Keratinocyte (primary cell): ENCODE measurements at regions not wholly inside any gene's neighbourhood (a gene's known extent, or its start where the extent isn't known, plus 50 kb on each side); places are given as distances from the start of the nearest gene placed in this dataset.
A peak's percentile ranks its signal among the peaks of the same experiment; 100 is the strongest.

Experiments
- DNase-seq: peaks from one replicate; pipeline ENCODE4 v3.0.0-alpha.2; 2011; ENCODE audit warnings: low read depth, missing footprints, low spot score
- FAIRE-seq: peaks from 2 replicates; lab custom pipeline; 2011; peaks lifted over from hg19 to GRCh38; lab: Jason Lieb, UNC
- H2AFZ ChIP-seq: 2 replicates; pipeline ENCODE4 v1.6.0; 2012; ENCODE audit warnings: low read length, control low read depth, inconsistent platforms; ENCODE audit not compliant: control insufficient read depth
- H3K27ac ChIP-seq: 2 replicates; pipeline ENCODE4 v1.5.1; 2011; ENCODE audit warnings: low read length; ENCODE audit not compliant: control insufficient read depth, insufficient read depth
- H3K27me3 ChIP-seq: 3 replicates; pipeline ENCODE4 v1.6.0; 2011; ENCODE audit warnings: low read length; ENCODE audit not compliant: control insufficient read depth, insufficient read depth; ENCODE audit errors: extremely low read depth
- H3K36me3 ChIP-seq, 2 experiments: 2 replicates in 1 of 2; 3 replicates in 1 of 2; pipeline ENCODE4 v1.5.1; 2011; ENCODE audit warnings: low read length in 2 of 2, mild to moderate bottlenecking in 1 of 2; ENCODE audit not compliant: control insufficient read depth in 2 of 2, insufficient read depth in 2 of 2; ENCODE audit errors: extremely low read depth in 1 of 2
- H3K4me1 ChIP-seq: 3 replicates; pipeline ENCODE4 v1.5.1; 2011; ENCODE audit warnings: low read length; ENCODE audit not compliant: control insufficient read depth, insufficient read depth; ENCODE audit errors: extremely low read depth
- H3K4me2 ChIP-seq: 3 replicates; pipeline ENCODE4 v1.6.0; 2011; ENCODE audit warnings: low read depth, low read length; ENCODE audit not compliant: control insufficient read depth, insufficient read depth; ENCODE audit errors: extremely low read depth
- H3K4me3 ChIP-seq, 3 experiments: fragments of 200-600 bp in 1 of 3; sonication (generic) in 1 of 3; 2 replicates in 2 of 3; 3 replicates in 1 of 3; pipeline ENCODE4 v1.5.1; 2011 to 2016; ENCODE audit warnings: low read length in 3 of 3, mild to moderate bottlenecking in 3 of 3, control low read depth in 2 of 3, inconsistent platforms in 1 of 3, low read depth in 1 of 3, mixed read lengths in 1 of 3, mixed run types in 1 of 3, moderate library complexity in 1 of 3; ENCODE audit not compliant: control insufficient read depth in 2 of 3, insufficient read depth in 2 of 3; ENCODE audit errors: extremely low read depth in 1 of 3
- H3K79me2 ChIP-seq: 2 replicates; pipeline ENCODE4 v1.6.0; 2012; ENCODE audit warnings: low read length; ENCODE audit not compliant: control insufficient read depth, insufficient read depth
- H3K9ac ChIP-seq: 3 replicates; pipeline ENCODE4 v1.6.0; 2011; ENCODE audit warnings: low read length; ENCODE audit not compliant: control insufficient read depth, insufficient read depth; ENCODE audit errors: extremely low read depth
- H3K9me1 ChIP-seq: 3 replicates; pipeline ENCODE4 v1.6.0; 2011; ENCODE audit warnings: low read length; ENCODE audit not compliant: control insufficient read depth, insufficient read depth; ENCODE audit errors: extremely low read depth
- H3K9me3 ChIP-seq: 2 replicates; pipeline ENCODE4 v1.5.1; 2012; ENCODE audit warnings: low read depth, low read length; ENCODE audit not compliant: control insufficient read depth
- H4K20me1 ChIP-seq: 3 replicates; pipeline ENCODE4 v1.6.0; 2011; ENCODE audit warnings: low read length; ENCODE audit not compliant: control insufficient read depth, insufficient read depth; ENCODE audit errors: extremely low read depth
- CTCF ChIP-seq, 3 experiments: IDR thresholded peaks in 1 of 3; conservative IDR thresholded peaks in 1 of 3; optimal IDR thresholded peaks in 1 of 3; 2 replicates in 2 of 3; 3 replicates in 1 of 3; pipeline versions ENCODE3 to v1.5.1; 2011; ENCODE audit warnings: low read length in 3 of 3, mild to moderate bottlenecking in 3 of 3, moderate library complexity in 2 of 3, control low read depth in 1 of 3, inconsistent platforms in 1 of 3; ENCODE audit not compliant: insufficient read depth in 2 of 3; ENCODE audit errors: extremely low read depth in 1 of 3
- EZH2 ChIP-seq: IDR thresholded peaks from one replicate; pipeline ENCODE4 v1.6.1; 2012; ENCODE audit warnings: inconsistent platforms, mild to moderate bottlenecking, low read length, moderate library complexity
- dilution Hi-C: fragments of 300-500 bp; cut with MboI; formaldehyde crosslinking; loops from one replicate; pipeline ENCODE4 v1.7.0; 2020; ENCODE audit warnings: low sequenced_read_pairs; ENCODE audit not compliant: extremely low pct_ligation_motif_present

DNA sequence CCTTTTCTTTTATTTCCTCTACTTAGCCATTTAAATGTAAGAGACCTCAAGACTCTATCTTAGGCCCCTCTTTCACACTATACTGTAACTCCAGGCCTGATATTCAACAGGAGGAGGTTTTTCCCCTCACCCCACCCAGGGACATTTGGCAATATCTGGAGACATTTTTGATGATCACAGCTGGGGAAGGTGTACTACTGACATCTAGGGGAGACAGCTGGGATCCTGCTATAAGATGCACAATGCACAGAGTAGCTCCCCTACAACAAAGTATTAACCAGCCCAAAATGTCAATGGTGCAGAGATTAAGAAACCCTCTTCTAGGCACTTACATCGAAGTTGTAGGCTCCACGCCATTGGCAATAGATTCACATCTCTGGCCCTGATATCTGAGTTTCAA, 517.5 kb upstream of the UBE2E2 start:
- Histone ChIP-seq H3K79me2 (no peaks in the 10 kb centered on the region), H3K9me3 (no peaks in the 10 kb centered on the region), H3K4me2 (no peak overlapping the region), H3K9ac (no peak overlapping the region), H4K20me1 (no peaks in the 10 kb centered on the region), H3K36me3 (no peaks in the 10 kb centered on the region), H3K27ac (no peak overlapping the region), H3K27me3 (no peaks in the 10 kb centered on the region), H3K4me3 (no peak overlapping the region), H2AFZ (no peak overlapping the region), H3K9me1 (no peaks in the 10 kb centered on the region), H3K4me1 (no peaks in the 10 kb centered on the region)
- TF ChIP-seq CTCF (optimal IDR thresholded peaks at IDR 0.05 in 1 of 3, IDR thresholded peaks at IDR 0.05 in 1 of 3, conservative IDR thresholded peaks at IDR 0.05 in 1 of 3; ENCODE audit: extremely low read depth in 1 of 3, insufficient read depth in 2 of 3, low read length in 3 of 3) (peak; percentile 20 to 71 (median 62)), EZH2 (no peak)
- dilution Hi-C loops, result no loop called here
- DNase-seq, result no peak
- no peak for FAIRE-seq

DNA sequence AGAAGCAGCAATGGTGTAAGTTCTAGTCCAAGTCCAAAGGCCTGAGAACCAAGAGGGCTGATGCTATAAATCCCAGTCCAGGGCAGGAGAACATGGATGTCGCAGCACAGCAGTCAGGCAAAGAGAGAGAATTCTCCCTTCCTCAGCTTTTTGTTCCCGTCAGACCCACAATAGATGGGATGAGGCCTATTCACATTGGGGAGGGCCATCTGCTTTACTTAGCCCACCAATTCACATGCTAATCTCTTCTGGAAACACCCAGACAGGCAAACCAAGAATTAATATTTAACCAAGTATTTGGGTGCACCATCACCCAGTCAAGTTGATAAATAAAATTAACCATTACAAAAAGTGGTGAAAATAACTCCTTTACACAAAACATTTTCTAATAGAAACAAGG, 511.7 kb upstream of the UBE2E2 start:
- dilution Hi-C loops, result no loop called here
- TF ChIP-seq EZH2 (no peak), CTCF (optimal IDR thresholded peaks at IDR 0.05 in 1 of 3, IDR thresholded peaks at IDR 0.05 in 1 of 3, conservative IDR thresholded peaks at IDR 0.05 in 1 of 3; ENCODE audit: extremely low read depth in 1 of 3, insufficient read depth in 2 of 3, low read length in 3 of 3) (no peak)
- Histone ChIP-seq H3K9me1 (no peaks in the 10 kb centered on the region), H2AFZ (no peak overlapping the region), H4K20me1 (no peaks in the 10 kb centered on the region), H3K9me3 (no peaks in the 10 kb centered on the region), H3K9ac (no peak overlapping the region), H3K27ac (no peak overlapping the region), H3K4me3 (no peak overlapping the region), H3K27me3 (no peaks in the 10 kb centered on the region), H3K36me3 (no peaks in the 10 kb centered on the region), H3K4me1 (no peaks in the 10 kb centered on the region), H3K4me2 (no peak overlapping the region), H3K79me2 (no peaks in the 10 kb centered on the region)
- DNase-seq (no peak), FAIRE-seq (no peak)
